ENCODE measurements at regions not wholly inside any gene's neighbourhood (a gene's known extent, or its start where the extent isn't known, plus 50 kb on each side); places are given as distances from the start of the nearest gene placed in this dataset.
A peak's percentile ranks its signal among the peaks of the same experiment; 100 is the strongest.

DNA sequence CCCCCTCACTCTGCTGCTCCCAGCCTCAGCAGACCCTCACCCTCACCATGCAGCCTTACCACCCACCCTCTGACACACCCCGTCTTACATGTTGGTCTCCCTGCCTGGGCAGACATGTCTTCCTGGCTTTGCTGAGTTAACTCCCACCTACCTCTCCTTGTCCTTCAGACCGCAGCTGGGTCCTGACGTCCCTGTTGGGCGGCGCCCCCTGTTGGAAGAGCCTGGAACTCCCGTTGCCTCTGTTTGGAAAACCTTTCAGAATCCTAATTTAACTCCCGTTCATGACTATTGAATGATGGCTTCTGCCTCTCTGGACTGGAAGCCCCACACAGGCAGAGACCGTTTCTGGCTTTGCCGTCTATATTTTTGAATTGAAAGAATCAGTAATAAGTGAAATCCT, 245.1 kb downstream of the MYLK4 start:
- no peak for TF ChIP-seq POLR2A (IDR thresholded peaks at IDR 0.05; ENCODE audit: extremely low read depth, insufficient read length)
- TF ChIP-seq, protein P1, sequence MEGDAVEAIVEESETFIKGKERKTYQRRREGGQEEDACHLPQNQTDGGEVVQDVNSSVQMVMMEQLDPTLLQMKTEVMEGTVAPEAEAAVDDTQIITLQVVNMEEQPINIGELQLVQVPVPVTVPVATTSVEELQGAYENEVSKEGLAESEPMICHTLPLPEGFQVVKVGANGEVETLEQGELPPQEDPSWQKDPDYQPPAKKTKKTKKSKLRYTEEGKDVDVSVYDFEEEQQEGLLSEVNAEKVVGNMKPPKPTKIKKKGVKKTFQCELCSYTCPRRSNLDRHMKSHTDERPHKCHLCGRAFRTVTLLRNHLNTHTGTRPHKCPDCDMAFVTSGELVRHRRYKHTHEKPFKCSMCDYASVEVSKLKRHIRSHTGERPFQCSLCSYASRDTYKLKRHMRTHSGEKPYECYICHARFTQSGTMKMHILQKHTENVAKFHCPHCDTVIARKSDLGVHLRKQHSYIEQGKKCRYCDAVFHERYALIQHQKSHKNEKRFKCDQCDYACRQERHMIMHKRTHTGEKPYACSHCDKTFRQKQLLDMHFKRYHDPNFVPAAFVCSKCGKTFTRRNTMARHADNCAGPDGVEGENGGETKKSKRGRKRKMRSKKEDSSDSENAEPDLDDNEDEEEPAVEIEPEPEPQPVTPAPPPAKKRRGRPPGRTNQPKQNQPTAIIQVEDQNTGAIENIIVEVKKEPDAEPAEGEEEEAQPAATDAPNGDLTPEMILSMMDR (IDR thresholded peaks at IDR 0.05; ENCODE audit: low read depth, low read length), result peak; percentile 66
- H3K4me3 ChIP-seq (ENCODE audit: low read depth, low read length), result no peak overlapping the region
- DNase-seq (ENCODE audit: low read depth), result peak; percentile 60

DNA sequence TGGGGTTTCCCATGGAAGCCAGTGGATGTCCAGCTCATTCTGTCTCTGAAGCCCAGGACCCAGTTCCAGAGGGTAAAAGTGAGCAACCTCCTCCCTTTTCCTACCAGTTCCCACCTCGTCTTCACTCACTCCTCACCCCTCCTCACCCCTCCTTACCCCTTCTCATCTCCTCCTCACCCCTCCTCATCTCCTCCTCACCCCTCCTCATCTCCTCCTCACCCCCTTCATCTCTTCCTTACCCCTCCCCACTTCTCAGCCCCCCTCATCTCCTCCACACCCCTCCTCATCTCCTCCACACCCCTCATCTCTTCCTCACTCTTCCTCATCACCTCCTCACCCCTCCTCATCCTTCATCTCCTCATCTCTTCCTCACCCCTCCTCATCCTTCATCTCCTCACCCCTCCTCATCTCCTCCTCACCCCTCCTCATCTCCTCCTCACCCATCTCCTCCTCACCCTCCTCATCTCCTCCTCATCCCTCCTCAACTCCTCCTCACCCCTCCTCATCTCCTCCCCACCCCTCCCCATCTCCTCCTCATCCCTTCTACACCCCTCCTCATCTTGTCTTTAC, 246.1 kb downstream of the MYLK4 start:
- TF ChIP-seq, protein P1 (IDR thresholded peaks at IDR 0.05; ENCODE audit: low read depth, low read length), result no peak
- no peak for TF ChIP-seq POLR2A (IDR thresholded peaks at IDR 0.05; ENCODE audit: extremely low read depth, insufficient read length)
- TF ChIP-seq MYC (IDR thresholded peaks at IDR 0.05; ENCODE audit: low read depth, low read length), result no peak
- no peak for DNase-seq (ENCODE audit: low read depth)
- H3K4me3 ChIP-seq (ENCODE audit: low read depth, low read length), result no peak overlapping the region

DNA sequence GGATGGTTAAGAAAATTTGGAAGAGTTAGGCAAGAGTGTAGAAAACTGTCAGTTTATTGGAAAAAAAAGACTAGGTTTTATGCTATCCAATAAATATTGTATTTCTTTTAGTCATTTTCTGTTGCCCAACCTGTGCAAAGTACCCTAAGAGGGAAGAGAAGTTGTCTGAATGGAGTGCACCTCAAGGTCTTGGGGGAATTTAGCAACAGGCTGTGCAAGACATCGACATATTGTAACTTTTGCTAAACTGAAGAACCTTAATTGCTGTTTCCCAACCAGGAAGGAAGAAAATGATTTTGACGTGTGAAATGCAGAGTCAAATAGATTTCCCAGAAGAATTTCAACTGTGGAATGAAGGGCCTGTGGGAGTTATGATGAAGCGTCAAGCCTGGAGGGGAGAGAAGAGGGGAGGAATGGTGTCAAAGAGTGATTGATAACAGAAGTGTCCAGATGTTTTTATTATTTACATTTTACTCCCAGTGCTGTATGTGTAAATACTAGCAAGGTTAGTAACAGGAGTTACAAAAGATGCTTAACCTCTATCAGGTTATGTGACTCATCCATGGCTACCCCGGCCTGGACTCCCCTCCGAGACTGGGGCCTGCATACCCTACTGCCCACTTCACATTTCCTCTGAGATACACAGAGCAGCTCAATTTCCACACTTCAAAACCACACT, 246.8 kb downstream of the MYLK4 start:
- no peak for TF ChIP-seq POLR2A (IDR thresholded peaks at IDR 0.05; ENCODE audit: extremely low read depth, insufficient read length)
- TF ChIP-seq, protein P2, sequence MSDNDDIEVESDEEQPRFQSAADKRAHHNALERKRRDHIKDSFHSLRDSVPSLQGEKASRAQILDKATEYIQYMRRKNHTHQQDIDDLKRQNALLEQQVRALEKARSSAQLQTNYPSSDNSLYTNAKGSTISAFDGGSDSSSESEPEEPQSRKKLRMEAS (IDR thresholded peaks at IDR 0.05; ENCODE audit: low read depth, low read length), result no peak
- TF ChIP-seq, protein P1 (IDR thresholded peaks at IDR 0.05; ENCODE audit: low read depth, low read length), result no peak
- no peak for TF ChIP-seq MYC (IDR thresholded peaks at IDR 0.05; ENCODE audit: low read depth, low read length)
- peak; percentile 93 for DNase-seq (ENCODE audit: low read depth)
- no peak overlapping the region for H3K4me3 ChIP-seq (ENCODE audit: low read depth, low read length)

DNA sequence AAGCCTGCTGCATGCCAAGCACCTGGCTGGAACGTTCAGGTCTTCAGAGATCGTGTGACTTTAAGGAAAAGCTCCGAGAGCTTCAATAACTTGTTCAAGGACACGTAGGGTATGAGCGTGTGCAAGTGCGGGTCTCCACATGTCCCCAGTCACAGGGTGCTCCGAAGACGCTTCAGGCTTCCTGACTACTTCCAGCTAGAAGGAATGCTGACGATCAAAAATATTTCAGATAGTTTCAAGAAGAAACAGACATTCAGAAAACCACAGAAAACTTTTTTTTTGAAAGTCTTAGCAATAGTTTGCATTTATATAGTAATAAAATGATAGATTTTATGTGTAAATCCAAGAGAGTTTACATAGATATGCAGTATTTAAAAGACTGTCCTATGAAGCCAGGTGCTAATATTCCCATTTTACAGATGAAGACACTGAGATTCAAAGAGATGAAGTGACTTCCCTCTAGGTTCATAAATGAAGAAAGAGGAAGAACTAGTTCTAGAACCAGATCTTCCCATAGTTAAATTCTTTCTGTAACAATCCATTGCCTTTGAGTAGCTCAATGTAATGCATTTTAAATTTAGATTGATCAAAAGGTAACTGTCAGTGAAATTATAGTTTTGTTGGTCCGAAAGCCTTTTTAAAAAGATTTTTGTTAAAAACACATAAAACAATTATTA, 247.6 kb downstream of the MYLK4 start:
- peak; percentile 35 for DNase-seq (ENCODE audit: low read depth)
- no peak for TF ChIP-seq MYC (IDR thresholded peaks at IDR 0.05; ENCODE audit: low read depth, low read length)
- TF ChIP-seq, protein P1 (IDR thresholded peaks at IDR 0.05; ENCODE audit: low read depth, low read length), result no peak
- TF ChIP-seq POLR2A (IDR thresholded peaks at IDR 0.05; ENCODE audit: extremely low read depth, insufficient read length), result no peak
- TF ChIP-seq, protein P2 (IDR thresholded peaks at IDR 0.05; ENCODE audit: low read depth, low read length), result no peak
- H3K4me3 ChIP-seq (ENCODE audit: low read depth, low read length), result peak overlapping the region; percentile 17

DNA sequence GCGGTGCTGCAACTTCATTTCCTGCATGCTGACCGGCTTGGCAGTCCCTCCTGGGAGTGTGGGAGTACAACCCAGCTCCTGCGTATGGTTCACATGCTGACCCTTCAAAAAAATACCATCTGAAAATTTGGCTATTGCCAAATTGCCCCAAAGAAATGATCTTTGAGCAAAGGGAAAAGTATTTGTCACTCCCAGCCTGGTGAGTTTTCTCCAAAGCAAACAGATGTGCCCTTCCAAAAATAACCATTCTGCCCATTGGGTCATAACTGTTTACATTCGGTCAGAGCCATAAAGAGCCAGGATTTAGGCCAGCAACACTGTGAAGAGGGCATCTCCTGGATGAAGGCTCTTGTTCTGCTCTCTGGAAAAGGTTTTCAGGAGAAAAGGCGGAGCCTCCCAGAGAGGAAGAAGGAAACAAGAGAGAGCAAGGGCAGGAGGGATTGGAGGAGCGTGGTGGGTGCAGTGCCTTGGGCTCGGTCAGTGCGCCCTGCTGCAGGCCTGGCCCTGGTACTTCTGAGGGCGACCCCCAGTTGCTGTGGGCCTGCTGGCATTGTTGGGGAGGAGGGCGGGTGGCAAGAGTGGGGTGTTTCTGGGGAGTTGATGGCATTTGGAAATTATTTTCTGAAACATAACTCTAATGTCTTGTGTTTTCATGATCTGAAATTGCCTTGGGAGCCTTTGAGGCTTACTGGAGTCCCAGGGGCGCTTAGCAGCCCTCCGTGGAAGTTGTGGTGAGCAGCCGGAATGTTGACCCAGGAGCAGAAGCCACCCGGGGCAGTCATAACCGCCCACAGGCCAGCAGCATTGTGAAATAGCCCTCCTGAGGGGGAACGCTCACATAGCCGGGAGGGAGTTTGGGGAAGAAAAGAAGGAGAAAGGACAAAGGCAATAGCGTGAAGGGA, 248.4 kb downstream of the MYLK4 start:
- peak overlapping the region; percentile 17 for H3K4me3 ChIP-seq (ENCODE audit: low read depth, low read length)
- TF ChIP-seq POLR2A (IDR thresholded peaks at IDR 0.05; ENCODE audit: extremely low read depth, insufficient read length), result no peak
- TF ChIP-seq, protein P2 (IDR thresholded peaks at IDR 0.05; ENCODE audit: low read depth, low read length), result 0 out of 2 replicates have a peak, but pooled peaks have one; percentile 29
- TF ChIP-seq, protein P1 (IDR thresholded peaks at IDR 0.05; ENCODE audit: low read depth, low read length), result no peak
- peak; percentile 85 for DNase-seq (ENCODE audit: low read depth)

Data from NB4 (cell line).